HPDE6-E6E7 (cell line): ENCODE measurements at regions not wholly inside any gene's neighbourhood (a gene's known extent, or its start where the extent isn't known, plus 50 kb on each side); places are given as distances from the start of the nearest gene placed in this dataset.

Experiments
- DNase-seq: peaks from one replicate; pipeline ENCODE4 v3.0.0; 2011; ENCODE audit warnings: missing footprints; ENCODE audit errors: extremely low spot score

GRCh38 chr12:116456330-116457082, 102.7 kb upstream of the MAP1LC3B2 start:
- no peak for DNase-seq

- no peak for DNase-seq
Measured at GRCh38 chr12:116458492-116458891, 100.7 kb upstream of the MAP1LC3B2 start.

- DNase-seq: no peak
Measured at GRCh38 chr12:116459011-116459875, 99.9 kb upstream of the MAP1LC3B2 start.

- no peak for DNase-seq
Measured at GRCh38 chr12:116459916-116460663, 99.1 kb upstream of the MAP1LC3B2 start.

GRCh38 chr12:116461060-116461459, 98.1 kb upstream of the MAP1LC3B2 start:
- no peak for DNase-seq

- DNase-seq: no peak
Measured at GRCh38 chr12:116463366-116463765, 95.8 kb upstream of the MAP1LC3B2 start.

GRCh38 chr12:116465407-116465806, 93.8 kb upstream of the MAP1LC3B2 start:
- DNase-seq: no peak

GRCh38 chr12:116465856-116466255, 93.3 kb upstream of the MAP1LC3B2 start:
- DNase-seq: no peak

GRCh38 chr12:116466536-116466935, 92.6 kb upstream of the MAP1LC3B2 start:
- DNase-seq: no peak

GRCh38 chr12:116469344-116469743, 89.8 kb upstream of the MAP1LC3B2 start:
- DNase-seq: no peak

- DNase-seq: no peak
Measured at GRCh38 chr12:116471544-116471943, 87.6 kb upstream of the MAP1LC3B2 start.

GRCh38 chr12:116472193-116472592, 87.0 kb upstream of the MAP1LC3B2 start:
- DNase-seq: no peak

GRCh38 chr12:116473416-116473815, 85.8 kb upstream of the MAP1LC3B2 start:
- no peak for DNase-seq

- DNase-seq: no peak
Measured at GRCh38 chr12:116474331-116474730, 84.8 kb upstream of the MAP1LC3B2 start.

GRCh38 chr12:116474899-116475298, 84.3 kb upstream of the MAP1LC3B2 start:
- DNase-seq: no peak

GRCh38 chr12:116476227-116476822, 82.9 kb upstream of the MAP1LC3B2 start:
- no peak for DNase-seq

- DNase-seq: no peak
Measured at GRCh38 chr12:116478243-116478773, 80.9 kb upstream of the MAP1LC3B2 start.

GRCh38 chr12:116480210-116480810, 78.9 kb upstream of the MAP1LC3B2 start:
- no peak for DNase-seq

- no peak for DNase-seq
Measured at GRCh38 chr12:116481726-116482125, 77.5 kb upstream of the MAP1LC3B2 start.

GRCh38 chr12:116482179-116482578, 77.0 kb upstream of the MAP1LC3B2 start:
- DNase-seq: no peak

- no peak for DNase-seq
Measured at GRCh38 chr12:116482859-116483258, 76.3 kb upstream of the MAP1LC3B2 start.
